Forelimb muscle (tissue), 1 donor: ENCODE measurements at regions not wholly inside any gene's neighbourhood (a gene's known extent, or its start where the extent isn't known, plus 50 kb on each side); places are given as distances from the start of the nearest gene placed in this dataset.
"Not testable (repeated sequence)": the region's sequence is repeated elsewhere in the genome, so short reads cannot be mapped to it uniquely, and the experiment has no call there.

Experiments
- DNase-seq: peaks from one replicate; pipeline ENCODE4 v3.0.0-alpha.2; 2013; ENCODE audit warnings: low read depth

GRCh38 chr2:8545695-8546611, 135.9 kb upstream of the ID2 start:
- no peak for DNase-seq

GRCh38 chr2:8546612-8547283, 135.1 kb upstream of the ID2 start:
- DNase-seq: no peak

GRCh38 chr2:8547284-8548064, 134.4 kb upstream of the ID2 start:
- DNase-seq: no peak

GRCh38 chr2:8548065-8548618, 133.7 kb upstream of the ID2 start:
- DNase-seq: no peak

GRCh38 chr2:8548619-8549150, 133.2 kb upstream of the ID2 start:
- DNase-seq: no peak

- DNase-seq: no peak
These were observed 132.5 kb upstream of the ID2 start for GRCh38 chr2:8549273-8549922.

GRCh38 chr2:8549942-8550341, 131.9 kb upstream of the ID2 start:
- DNase-seq: no peak

- no peak for DNase-seq
These were observed 131.4 kb upstream of the ID2 start for GRCh38 chr2:8550481-8550880.

- no peak for DNase-seq
These were observed 130.8 kb upstream of the ID2 start for GRCh38 chr2:8550937-8551621.

GRCh38 chr2:8551622-8552074, 130.2 kb upstream of the ID2 start:
- DNase-seq: no peak

GRCh38 chr2:8552293-8552801, 129.5 kb upstream of the ID2 start:
- no peak for DNase-seq

GRCh38 chr2:8553643-8554042, 128.2 kb upstream of the ID2 start:
- DNase-seq: no peak

- no peak for DNase-seq
These were observed 127.5 kb upstream of the ID2 start for GRCh38 chr2:8554296-8554806.

- DNase-seq: no peak
These were observed 126.3 kb upstream of the ID2 start for GRCh38 chr2:8555543-8555942.

GRCh38 chr2:8558096-8558495, 123.8 kb upstream of the ID2 start:
- DNase-seq: no peak

GRCh38 chr2:8558956-8559355, 122.9 kb upstream of the ID2 start:
- DNase-seq: no peak

- no peak for DNase-seq
These were observed 122.1 kb upstream of the ID2 start for GRCh38 chr2:8559805-8560204.

- DNase-seq: not testable (repeated sequence)
These were observed 120.2 kb upstream of the ID2 start for GRCh38 chr2:8561692-8562091.

GRCh38 chr2:8563814-8564474, 117.9 kb upstream of the ID2 start:
- no peak for DNase-seq

- no peak for DNase-seq
These were observed 117.4 kb upstream of the ID2 start for GRCh38 chr2:8564475-8564874.
